A549 (cell line): ENCODE measurements at regions not wholly inside any gene's neighbourhood (a gene's known extent, or its start where the extent isn't known, plus 50 kb on each side); places are given as distances from the start of the nearest gene placed in this dataset.

Experiments
- ATAC-seq, 2 experiments: fragments of 200-7000 bp in 1 of 2; fragments of >200 bp in 1 of 2; cut with Nextera tagmentation in 1 of 2; cut with Tn5 transposase in 1 of 2; 3 replicates each; pipeline versions ENCODE4 v1.8.0 to v1.9.1; 2018 to 2020; ENCODE audit warnings: mild to moderate bottlenecking in 1 of 2, moderate library complexity in 1 of 2
- CTCF ChIA-PET: fragments of 300-600 bp; sonication (Branson Sonifier 250); formaldehyde crosslinking; extraction: SDS; loops from one replicate; lab custom pipeline; 2021; ENCODE audit warnings: antibody characterized with exemption, inconsistent platforms; lab: Yijun Ruan, JAX
- POLR2A ChIA-PET: fragments of 350-600 bp; formaldehyde crosslinking; extraction: SDS; loops from one replicate; lab custom pipeline; 2021; ENCODE audit warnings: antibody characterized with exemption, inconsistent platforms; lab: Yijun Ruan, JAX
- DNase-seq, 2 experiments: peaks; one replicate each; pipeline versions ENCODE4 v3.0.0 to v3.0.0-alpha.2; 2011 to 2016; ENCODE audit warnings: low read depth in 1 of 2, low spot score in 1 of 2
- FAIRE-seq: peaks from 2 replicates; lab custom pipeline; 2011; peaks lifted over from hg19 to GRCh38; lab: Jason Lieb, UNC
- H3K27ac ChIP-seq, 2 experiments: fragments of >200 bp; sonication (Bioruptor Twin); formaldehyde crosslinking; 3 replicates each; pipeline ENCODE4 v1.5.1; 2016 to 2017
- H3K4me1 ChIP-seq: fragments of >200 bp; sonication (Bioruptor Twin); formaldehyde crosslinking; 3 replicates; pipeline ENCODE4 v1.6.1; 2016
- H3K4me2 ChIP-seq: fragments of >200 bp; sonication (Bioruptor Twin); formaldehyde crosslinking; 3 replicates; pipeline ENCODE4 v1.6.1; 2016
- H3K4me3 ChIP-seq: fragments of >200 bp; sonication (Bioruptor Twin); formaldehyde crosslinking; 3 replicates; pipeline ENCODE4 v1.5.1; 2016
- H3K9me3 ChIP-seq: fragments of >200 bp; sonication (Bioruptor Twin); formaldehyde crosslinking; 3 replicates; pipeline ENCODE4 v1.6.1; 2016
- CEBPB ChIP-seq, 2 experiments: fragments of >200 bp in 1 of 2; sonication (Bioruptor Twin) in 1 of 2; formaldehyde crosslinking in 1 of 2; IDR thresholded peaks; 2 replicates each; pipeline ENCODE4 v1.6.1; 2012 to 2016
- CHD4 ChIP-seq: fragments of 200-600 bp; sonication (generic); IDR thresholded peaks from 2 replicates; pipeline ENCODE4 v1.6.1; 2016; ENCODE audit warnings: antibody characterized with exemption, mild to moderate bottlenecking, borderline replicate concordance
- EHMT2 ChIP-seq: fragments of 200-600 bp; sonication (generic); IDR thresholded peaks from 2 replicates; pipeline ENCODE4 v1.6.1; 2016; ENCODE audit warnings: antibody characterized with exemption, low read depth, mild to moderate bottlenecking, moderate library complexity
- ESRRA ChIP-seq: fragments of 150-350 bp; IDR thresholded peaks from 2 replicates; pipeline ENCODE4 v1.6.1; 2014; ENCODE audit warnings: mild to moderate bottlenecking, low read length, borderline replicate concordance
- FOSB ChIP-seq: fragments of 250-450 bp; sonication (Bioruptor Pico); IDR thresholded peaks from 2 replicates; pipeline ENCODE4 v1.5.0; 2020; ENCODE audit warnings: mild to moderate bottlenecking, moderate library complexity
- FOSL2 ChIP-seq, 2 experiments: fragments of 450-650 bp in 1 of 2; fragments of >200 bp in 1 of 2; sonication (Bioruptor Twin) in 1 of 2; formaldehyde crosslinking; IDR thresholded peaks; 2 replicates each; pipeline versions ENCODE4 v1.5.0 to v1.6.1; 2016 to 2020; ENCODE audit warnings: mild to moderate bottlenecking in 1 of 2, moderate library complexity in 1 of 2
- GATA3 ChIP-seq: IDR thresholded peaks from 2 replicates; pipeline ENCODE4 v1.6.1; 2012; ENCODE audit warnings: borderline replicate concordance
- HOXB13 ChIP-seq: fragments of 250-450 bp; sonication (Bioruptor Pico); IDR thresholded peaks from 2 replicates; pipeline ENCODE4 v1.5.0; 2020; ENCODE audit warnings: low read depth, mild to moderate bottlenecking, moderate library complexity
- HOXB5 ChIP-seq: fragments of 250-450 bp; sonication (Bioruptor Pico); IDR thresholded peaks from 2 replicates; pipeline ENCODE4 v1.5.0; 2020; ENCODE audit warnings: mild to moderate bottlenecking, moderate library complexity
- JUN ChIP-seq, 2 experiments: fragments of >200 bp; sonication (Bioruptor Twin); formaldehyde crosslinking; IDR thresholded peaks; 2 replicates in 1 of 2; 3 replicates in 1 of 2; pipeline ENCODE4 v1.6.1; 2016 to 2017
- MAZ ChIP-seq: fragments of 150-350 bp; IDR thresholded peaks from 2 replicates; pipeline ENCODE4 v1.6.1; 2014; ENCODE audit warnings: antibody characterized with exemption, low read depth, low read length, borderline replicate concordance
- NR3C1 ChIP-seq: fragments of >200 bp; sonication (Bioruptor Twin); formaldehyde crosslinking; IDR thresholded peaks from 3 replicates; pipeline ENCODE4 v1.6.1; 2017
- TFCP2L1 ChIP-seq: fragments of 250-450 bp; sonication (Bioruptor Pico); IDR thresholded peaks from 2 replicates; pipeline ENCODE4 v1.5.0; 2021; ENCODE audit warnings: mild to moderate bottlenecking
- ZNF302 ChIP-seq: fragments of 250-450 bp; sonication (Bioruptor Pico); IDR thresholded peaks from 2 replicates; pipeline ENCODE4 v1.9.0; 2021; ENCODE audit warnings: inconsistent platforms, mild to moderate bottlenecking, moderate library complexity
- ZSCAN20 ChIP-seq: fragments of 250-450 bp; sonication (Bioruptor Pico); IDR thresholded peaks from 2 replicates; pipeline ENCODE4 v1.8.0; 2022; ENCODE audit warnings: mild to moderate bottlenecking, moderate library complexity
- WGBS: methylation state at CpG from one replicate; pipeline ENCODE4 v1.1.6; 2017; ENCODE audit errors: missing lambda C conversion rate; 5-methylcytosine and 5-hydroxymethylcytosine counted together
- TF ChIP-seq, protein P1 (sequence below): IDR thresholded peaks from 2 replicates; pipeline ENCODE4 v1.6.1; 2012
- TF ChIP-seq, protein P2 (sequence below): fragments of >200 bp; sonication (Bioruptor Twin); formaldehyde crosslinking; IDR thresholded peaks from 2 replicates; pipeline ENCODE4 v1.6.1; 2016
- TF ChIP-seq, protein P3 (sequence below): fragments of >200 bp; sonication (Bioruptor Twin); formaldehyde crosslinking; IDR thresholded peaks from 3 replicates; pipeline ENCODE4 v1.6.1; 2016
- TF ChIP-seq, protein P4 (sequence below): fragments of 250-450 bp; sonication (Bioruptor Pico); IDR thresholded peaks from 2 replicates; pipeline ENCODE4 v1.5.0; 2020; ENCODE audit warnings: low read depth, mild to moderate bottlenecking, moderate library complexity
- TF ChIP-seq, protein P5 (sequence below): IDR thresholded peaks from 2 replicates; pipeline ENCODE4 v1.6.1; 2012
- TF ChIP-seq, protein P6 (sequence below): fragments of 150-350 bp; IDR thresholded peaks from 2 replicates; pipeline ENCODE4 v1.6.1; 2014; ENCODE audit warnings: low read depth, mild to moderate bottlenecking, low read length
- TF ChIP-seq, protein P7 (sequence below): fragments of 450-650 bp; IDR thresholded peaks from 2 replicates; pipeline ENCODE4 v1.6.1; 2014; ENCODE audit warnings: antibody characterized with exemption

DNA sequence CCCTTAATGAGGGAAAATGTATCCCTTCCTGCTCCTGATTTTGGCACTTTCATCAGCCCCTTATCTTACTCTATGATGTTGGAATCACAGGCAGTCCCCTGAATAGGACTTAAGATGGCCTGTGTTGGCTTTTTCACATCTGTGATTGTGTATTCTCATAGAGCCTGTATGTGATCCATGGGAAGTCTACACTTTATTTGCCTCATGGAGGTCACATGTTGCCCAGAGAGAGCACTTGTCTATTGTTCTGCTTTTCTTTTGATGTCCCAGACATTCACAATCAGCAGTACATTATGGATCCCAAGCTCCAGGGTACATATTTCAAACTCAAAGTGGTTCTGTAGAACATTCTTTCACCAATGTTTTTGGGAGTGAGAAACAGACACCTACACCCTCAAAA, 885.2 kb upstream of the ADGRL2 start (continued):
- TF ChIP-seq, protein P1, sequence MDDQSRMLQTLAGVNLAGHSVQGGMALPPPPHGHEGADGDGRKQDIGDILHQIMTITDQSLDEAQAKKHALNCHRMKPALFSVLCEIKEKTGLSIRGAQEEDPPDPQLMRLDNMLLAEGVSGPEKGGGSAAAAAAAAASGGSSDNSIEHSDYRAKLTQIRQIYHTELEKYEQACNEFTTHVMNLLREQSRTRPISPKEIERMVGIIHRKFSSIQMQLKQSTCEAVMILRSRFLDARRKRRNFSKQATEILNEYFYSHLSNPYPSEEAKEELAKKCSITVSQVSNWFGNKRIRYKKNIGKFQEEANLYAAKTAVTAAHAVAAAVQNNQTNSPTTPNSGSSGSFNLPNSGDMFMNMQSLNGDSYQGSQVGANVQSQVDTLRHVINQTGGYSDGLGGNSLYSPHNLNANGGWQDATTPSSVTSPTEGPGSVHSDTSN, result no peak
- TF ChIP-seq FOSB (CRISPR knock-in tag), result no peak
- no peak for TF ChIP-seq CEBPB (IDR thresholded peaks at IDR 0.05)
- no peak for TF ChIP-seq HOXB5 (CRISPR knock-in tag)

DNA sequence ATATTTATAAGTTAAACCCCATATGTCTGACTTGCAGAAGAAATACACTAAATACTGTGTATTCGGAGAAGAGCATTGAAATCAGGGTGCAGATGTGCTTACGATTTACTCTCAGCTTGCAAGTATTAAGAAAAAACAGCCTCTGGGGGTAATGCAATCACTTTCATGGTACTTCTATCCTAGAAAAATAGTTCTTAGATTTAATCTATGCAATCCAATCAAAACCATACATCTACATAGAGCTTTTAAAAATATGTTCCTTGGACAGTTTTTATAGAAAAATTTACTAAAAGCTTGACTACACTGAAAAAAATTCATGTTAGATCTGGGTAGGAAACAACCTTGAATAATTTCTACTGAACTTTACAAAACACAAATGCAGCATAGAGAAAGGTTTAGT, 890.3 kb upstream of the ADGRL2 start:
- no peaks in the 10 kb centered on the region for H3K4me1 ChIP-seq
- no peak overlapping the region for H3K4me2 ChIP-seq
- ATAC-seq (no peak), DNase-seq (no peak), FAIRE-seq (no peak)
- TF ChIP-seq, protein P1, result no peak
- no peak for TF ChIP-seq CHD4
- no peak for TF ChIP-seq HOXB5 (CRISPR knock-in tag)
- TF ChIP-seq HOXB13 (CRISPR knock-in tag), result no peak
- no peak for TF ChIP-seq FOSL2 (IDR thresholded peaks at IDR 0.05)
- TF ChIP-seq FOSL2 (CRISPR knock-in tag; IDR thresholded peaks at IDR 0.05), result no peak
- TF ChIP-seq, protein P2, sequence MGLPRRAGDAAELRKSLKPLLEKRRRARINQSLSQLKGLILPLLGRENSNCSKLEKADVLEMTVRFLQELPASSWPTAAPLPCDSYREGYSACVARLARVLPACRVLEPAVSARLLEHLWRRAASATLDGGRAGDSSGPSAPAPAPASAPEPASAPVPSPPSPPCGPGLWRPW, result no peak
- TF ChIP-seq, protein P3, sequence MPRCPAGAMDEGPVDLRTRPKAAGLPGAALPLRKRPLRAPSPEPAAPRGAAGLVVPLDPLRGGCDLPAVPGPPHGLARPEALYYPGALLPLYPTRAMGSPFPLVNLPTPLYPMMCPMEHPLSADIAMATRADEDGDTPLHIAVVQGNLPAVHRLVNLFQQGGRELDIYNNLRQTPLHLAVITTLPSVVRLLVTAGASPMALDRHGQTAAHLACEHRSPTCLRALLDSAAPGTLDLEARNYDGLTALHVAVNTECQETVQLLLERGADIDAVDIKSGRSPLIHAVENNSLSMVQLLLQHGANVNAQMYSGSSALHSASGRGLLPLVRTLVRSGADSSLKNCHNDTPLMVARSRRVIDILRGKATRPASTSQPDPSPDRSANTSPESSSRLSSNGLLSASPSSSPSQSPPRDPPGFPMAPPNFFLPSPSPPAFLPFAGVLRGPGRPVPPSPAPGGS, result no peak
- no peak for TF ChIP-seq ESRRA
- TF ChIP-seq, protein P4, sequence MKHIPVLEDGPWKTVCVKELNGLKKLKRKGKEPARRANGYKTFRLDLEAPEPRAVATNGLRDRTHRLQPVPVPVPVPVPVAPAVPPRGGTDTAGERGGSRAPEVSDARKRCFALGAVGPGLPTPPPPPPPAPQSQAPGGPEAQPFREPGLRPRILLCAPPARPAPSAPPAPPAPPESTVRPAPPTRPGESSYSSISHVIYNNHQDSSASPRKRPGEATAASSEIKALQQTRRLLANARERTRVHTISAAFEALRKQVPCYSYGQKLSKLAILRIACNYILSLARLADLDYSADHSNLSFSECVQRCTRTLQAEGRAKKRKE, result no peak
- no peak for TF ChIP-seq NR3C1
- TF ChIP-seq JUN (IDR thresholded peaks at IDR 0.05), result no peak
- TF ChIP-seq, protein P5, sequence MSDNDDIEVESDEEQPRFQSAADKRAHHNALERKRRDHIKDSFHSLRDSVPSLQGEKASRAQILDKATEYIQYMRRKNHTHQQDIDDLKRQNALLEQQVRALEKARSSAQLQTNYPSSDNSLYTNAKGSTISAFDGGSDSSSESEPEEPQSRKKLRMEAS, result no peak
- no peak for TF ChIP-seq ZNF302 (CRISPR knock-in tag)
- TF ChIP-seq ZSCAN20 (CRISPR knock-in tag), result no peak
- TF ChIP-seq, protein P6, sequence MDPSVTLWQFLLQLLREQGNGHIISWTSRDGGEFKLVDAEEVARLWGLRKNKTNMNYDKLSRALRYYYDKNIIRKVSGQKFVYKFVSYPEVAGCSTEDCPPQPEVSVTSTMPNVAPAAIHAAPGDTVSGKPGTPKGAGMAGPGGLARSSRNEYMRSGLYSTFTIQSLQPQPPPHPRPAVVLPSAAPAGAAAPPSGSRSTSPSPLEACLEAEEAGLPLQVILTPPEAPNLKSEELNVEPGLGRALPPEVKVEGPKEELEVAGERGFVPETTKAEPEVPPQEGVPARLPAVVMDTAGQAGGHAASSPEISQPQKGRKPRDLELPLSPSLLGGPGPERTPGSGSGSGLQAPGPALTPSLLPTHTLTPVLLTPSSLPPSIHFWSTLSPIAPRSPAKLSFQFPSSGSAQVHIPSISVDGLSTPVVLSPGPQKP, result no peak
- no peak overlapping the region for H3K4me3 ChIP-seq
- ChIA-PET CTCF (no interaction called here), POLR2A (no interaction called here)
- WGBS, result 72% methylated on average over 2 of the region's 2 CpGs
- no peaks in the 10 kb centered on the region for H3K9me3 ChIP-seq
- H3K27ac ChIP-seq, result no peak overlapping the region

DNA sequence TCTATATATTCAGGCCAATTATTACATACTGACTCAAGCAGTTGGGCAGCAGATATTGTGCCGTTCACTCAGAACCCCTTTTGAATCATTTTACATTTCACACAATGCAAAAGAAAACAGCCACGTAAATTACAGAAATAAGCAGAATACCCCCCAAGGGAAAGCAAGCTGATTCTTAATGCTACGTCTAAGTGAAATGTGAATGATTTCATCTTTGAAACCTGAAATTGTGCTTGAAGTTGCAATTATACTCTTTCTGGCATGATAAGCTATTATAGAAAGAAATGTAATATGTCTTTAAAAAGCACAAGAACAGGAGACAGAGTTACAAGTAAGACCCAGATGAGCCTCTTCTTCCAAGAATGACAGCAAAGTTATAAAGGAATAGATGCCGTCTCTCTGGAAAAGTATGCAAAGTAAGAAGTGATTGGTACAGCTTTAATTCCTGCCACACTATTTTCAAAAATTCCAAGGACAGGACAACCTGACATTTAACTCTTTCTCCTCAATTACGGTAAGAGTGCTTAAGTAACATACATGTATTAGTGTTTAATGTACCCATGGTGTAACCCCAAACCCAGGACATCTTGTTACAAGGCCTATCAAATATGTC, 891.5 kb upstream of the ADGRL2 start:
- H3K4me3 ChIP-seq, result no peak overlapping the region
- no peaks in the 10 kb centered on the region for H3K9me3 ChIP-seq
- ATAC-seq (no peak), FAIRE-seq (no peak), DNase-seq (no peak)
- no peaks in the 10 kb centered on the region for H3K4me1 ChIP-seq
- CTCF ChIA-PET, result no interaction called here
- no peak overlapping the region for H3K27ac ChIP-seq
- no peak overlapping the region for H3K4me2 ChIP-seq
- POLR2A ChIA-PET, result no interaction called here
- 74% methylated on average over 5 of the region's 5 CpGs for WGBS
- TF ChIP-seq, protein P6, result no peak
- TF ChIP-seq GATA3, result no peak
- no peak for TF ChIP-seq NR3C1
- TF ChIP-seq MAZ, result no peak
- TF ChIP-seq, protein P7, sequence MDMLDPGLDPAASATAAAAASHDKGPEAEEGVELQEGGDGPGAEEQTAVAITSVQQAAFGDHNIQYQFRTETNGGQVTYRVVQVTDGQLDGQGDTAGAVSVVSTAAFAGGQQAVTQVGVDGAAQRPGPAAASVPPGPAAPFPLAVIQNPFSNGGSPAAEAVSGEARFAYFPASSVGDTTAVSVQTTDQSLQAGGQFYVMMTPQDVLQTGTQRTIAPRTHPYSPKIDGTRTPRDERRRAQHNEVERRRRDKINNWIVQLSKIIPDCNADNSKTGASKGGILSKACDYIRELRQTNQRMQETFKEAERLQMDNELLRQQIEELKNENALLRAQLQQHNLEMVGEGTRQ, result no peak
- no peak for TF ChIP-seq EHMT2
- no peak for TF ChIP-seq ZSCAN20 (CRISPR knock-in tag)
- no peak for TF ChIP-seq TFCP2L1
- TF ChIP-seq, all 56 proteins: peak for 0
